ENCODE measurements at regions not wholly inside any gene's neighbourhood (a gene's known extent, or its start where the extent isn't known, plus 50 kb on each side); places are given as distances from the start of the nearest gene placed in this dataset.

- Histone ChIP-seq H3K4me3 (replicated peaks in 1 of 3; ENCODE audit: insufficient read depth in 1 of 3, low read depth in 1 of 3, low read length in 3 of 3) (no peak overlapping the region), H3K36me3 (ENCODE audit: control insufficient read depth in 2 of 2, extremely low read depth in 1 of 2, insufficient read depth in 2 of 2, low read length in 2 of 2) (no peaks in the 10 kb centered on the region), H3K4me1 (ENCODE audit: control insufficient read depth, extremely low read depth, insufficient read depth, low read length) (no peaks in the 10 kb centered on the region), H3K27me3 (ENCODE audit: control insufficient read depth in 2 of 2, insufficient read depth in 2 of 2, low read length in 2 of 2) (no peaks in the 10 kb centered on the region), H3K79me2 (ENCODE audit: control insufficient read depth, insufficient read depth, low read length) (no peaks in the 10 kb centered on the region), H2AFZ (ENCODE audit: low read depth, low read length) (no peak overlapping the region), H3K9me3 (replicated peaks; ENCODE audit: control insufficient read depth, insufficient read depth, low read length) (no peaks in the 10 kb centered on the region), H4K20me1 (replicated peaks; ENCODE audit: control insufficient read depth, extremely low read depth, insufficient read depth, low read length) (no peaks in the 10 kb centered on the region), H3K4me2 (ENCODE audit: insufficient read depth, low read length) (no peak overlapping the region), H3K9me1 (replicated peaks; ENCODE audit: control insufficient read depth, extremely low read depth, insufficient read depth, low read length) (no peaks in the 10 kb centered on the region), H3K9ac (replicated peaks; ENCODE audit: extremely low read depth, insufficient read depth, low read length) (no peak overlapping the region), H3K27ac (ENCODE audit: insufficient read depth, low read depth, low read length) (no peak overlapping the region)
- dilution Hi-C loops (cut with MboI; ENCODE audit: extremely low pct_ligation_motif_present, low sequenced_read_pairs), result no loop called here
- intact Hi-C loops (cut with micrococcal nuclease), result no loop called here
- DNase-seq (ENCODE audit: low read depth, low spot score) (no peak), FAIRE-seq (no peak)
- TF ChIP-seq FOS (IDR thresholded peaks at IDR 0.05; ENCODE audit: borderline replicate concordance, insufficient read depth, low read length), result no peak
- TF ChIP-seq MAX (IDR thresholded peaks at IDR 0.05; ENCODE audit: insufficient read depth, insufficient read length), result no peak
- TF ChIP-seq JUN (IDR thresholded peaks at IDR 0.05; ENCODE audit: borderline replicate concordance, insufficient read depth, insufficient read length, low read depth), result no peak
- no peak for TF ChIP-seq MYC (IDR thresholded peaks at IDR 0.05; ENCODE audit: low read depth, low read length)
- no peak for TF ChIP-seq POLR2A (IDR thresholded peaks at IDR 0.05; ENCODE audit: low read depth, low read length)
- TF ChIP-seq EZH2 (IDR thresholded peaks at IDR 0.05; ENCODE audit: borderline replicate concordance, low read depth, low read length, severe bottlenecking), result no peak
- TF ChIP-seq, protein P1, sequence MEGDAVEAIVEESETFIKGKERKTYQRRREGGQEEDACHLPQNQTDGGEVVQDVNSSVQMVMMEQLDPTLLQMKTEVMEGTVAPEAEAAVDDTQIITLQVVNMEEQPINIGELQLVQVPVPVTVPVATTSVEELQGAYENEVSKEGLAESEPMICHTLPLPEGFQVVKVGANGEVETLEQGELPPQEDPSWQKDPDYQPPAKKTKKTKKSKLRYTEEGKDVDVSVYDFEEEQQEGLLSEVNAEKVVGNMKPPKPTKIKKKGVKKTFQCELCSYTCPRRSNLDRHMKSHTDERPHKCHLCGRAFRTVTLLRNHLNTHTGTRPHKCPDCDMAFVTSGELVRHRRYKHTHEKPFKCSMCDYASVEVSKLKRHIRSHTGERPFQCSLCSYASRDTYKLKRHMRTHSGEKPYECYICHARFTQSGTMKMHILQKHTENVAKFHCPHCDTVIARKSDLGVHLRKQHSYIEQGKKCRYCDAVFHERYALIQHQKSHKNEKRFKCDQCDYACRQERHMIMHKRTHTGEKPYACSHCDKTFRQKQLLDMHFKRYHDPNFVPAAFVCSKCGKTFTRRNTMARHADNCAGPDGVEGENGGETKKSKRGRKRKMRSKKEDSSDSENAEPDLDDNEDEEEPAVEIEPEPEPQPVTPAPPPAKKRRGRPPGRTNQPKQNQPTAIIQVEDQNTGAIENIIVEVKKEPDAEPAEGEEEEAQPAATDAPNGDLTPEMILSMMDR (IDR thresholded peaks at IDR 0.05; ENCODE audit: extremely low read depth in 1 of 2, insufficient read depth in 1 of 2, low read depth in 1 of 2, low read length in 2 of 2), result no peak
- TF ChIP-seq GATA2 (IDR thresholded peaks at IDR 0.05; ENCODE audit: insufficient read depth, insufficient read length, low read depth, low read length), result no peak
- no peak for TF ChIP-seq POLR2AphosphoS5 (IDR thresholded peaks at IDR 0.05; ENCODE audit: insufficient read depth, low read depth, low read length)
- BruUV-seq (replicated peaks), result no TSS peak
- POLR2A ChIA-PET, result no interaction called here
- CTCF ChIA-PET, result no interaction called here
These were observed 163.4 kb upstream of the ZNF385D start for GRCh38 chr3:21914451-21914850.

Data from endothelial cell of umbilical vein (primary cell).